ENCODE measurements at regions not wholly inside any gene's neighbourhood (a gene's known extent, or its start where the extent isn't known, plus 50 kb on each side); places are given as distances from the start of the nearest gene placed in this dataset.

GRCh38 chr5:42880496-42881150 lies 68.9 kb upstream of the SELENOP start:
- TF ChIP-seq CTCF (IDR thresholded peaks at IDR 0.05) (no peak), POLR2A (IDR thresholded peaks at IDR 0.05) (no peak)
